ENCODE measurements at regions not wholly inside any gene's neighbourhood (a gene's known extent, or its start where the extent isn't known, plus 50 kb on each side); places are given as distances from the start of the nearest gene placed in this dataset.
"Not testable (repeated sequence)": the region's sequence is repeated elsewhere in the genome, so short reads cannot be mapped to it uniquely, and the experiment has no call there.

DNA sequence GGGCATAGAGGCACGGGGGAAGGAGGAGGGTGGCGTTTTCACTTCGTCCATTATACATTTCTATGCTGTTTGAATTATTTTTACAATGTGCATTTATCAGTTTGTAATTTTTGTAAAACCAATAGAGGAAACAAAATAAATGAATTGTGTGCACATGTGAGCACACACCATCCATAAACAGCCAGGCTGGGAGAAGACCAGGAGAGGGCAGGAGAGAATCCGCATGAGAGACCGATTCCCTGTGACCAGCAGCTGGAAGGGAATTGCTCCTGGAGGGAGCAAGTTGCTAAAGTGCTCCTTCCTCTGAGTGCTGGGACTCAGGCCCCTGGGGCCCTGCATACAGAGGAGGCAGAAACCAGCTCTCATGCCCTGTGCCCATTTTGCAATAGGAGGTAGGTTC is 126.0 kb downstream of the ABCC12 start:
- TF ChIP-seq, protein P1, sequence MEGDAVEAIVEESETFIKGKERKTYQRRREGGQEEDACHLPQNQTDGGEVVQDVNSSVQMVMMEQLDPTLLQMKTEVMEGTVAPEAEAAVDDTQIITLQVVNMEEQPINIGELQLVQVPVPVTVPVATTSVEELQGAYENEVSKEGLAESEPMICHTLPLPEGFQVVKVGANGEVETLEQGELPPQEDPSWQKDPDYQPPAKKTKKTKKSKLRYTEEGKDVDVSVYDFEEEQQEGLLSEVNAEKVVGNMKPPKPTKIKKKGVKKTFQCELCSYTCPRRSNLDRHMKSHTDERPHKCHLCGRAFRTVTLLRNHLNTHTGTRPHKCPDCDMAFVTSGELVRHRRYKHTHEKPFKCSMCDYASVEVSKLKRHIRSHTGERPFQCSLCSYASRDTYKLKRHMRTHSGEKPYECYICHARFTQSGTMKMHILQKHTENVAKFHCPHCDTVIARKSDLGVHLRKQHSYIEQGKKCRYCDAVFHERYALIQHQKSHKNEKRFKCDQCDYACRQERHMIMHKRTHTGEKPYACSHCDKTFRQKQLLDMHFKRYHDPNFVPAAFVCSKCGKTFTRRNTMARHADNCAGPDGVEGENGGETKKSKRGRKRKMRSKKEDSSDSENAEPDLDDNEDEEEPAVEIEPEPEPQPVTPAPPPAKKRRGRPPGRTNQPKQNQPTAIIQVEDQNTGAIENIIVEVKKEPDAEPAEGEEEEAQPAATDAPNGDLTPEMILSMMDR (IDR thresholded peaks at IDR 0.05), result no peak
- TF ChIP-seq POLR2A (IDR thresholded peaks at IDR 0.05), result no peak
- WGBS, 2 donors, result 82 to 90% methylated on average over 5 of the region's 5 CpGs
- no peak overlapping the region for H3K4me3 ChIP-seq (ENCODE audit: low read depth, poor library complexity, severe bottlenecking)
- peak in 1 of 2 donors; percentile 28 for DNase-seq (ENCODE audit: low spot score in 2 of 2)
- intact Hi-C loops (cut with DNase I; ENCODE audit: low total_unique reads), result no loop called here

DNA sequence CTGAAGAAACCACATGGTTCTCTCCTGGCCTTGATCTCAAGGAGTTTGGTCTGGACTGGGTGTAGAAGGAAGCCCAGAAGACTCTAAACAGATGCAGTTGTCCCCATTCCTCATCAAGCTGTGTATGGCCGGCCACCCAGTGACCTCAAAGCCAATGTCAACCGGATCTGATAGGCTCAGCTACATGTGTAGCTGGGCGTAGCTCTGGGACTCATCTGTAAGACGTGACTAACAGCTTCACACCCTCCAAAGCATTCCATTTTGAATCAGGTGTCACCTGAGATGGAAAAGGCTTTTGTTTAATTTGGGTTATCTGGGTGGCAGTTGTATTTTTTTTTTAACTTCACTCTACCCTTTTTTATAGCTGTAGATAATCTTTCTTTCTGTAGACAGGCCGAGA is 130.4 kb downstream of the ABCC12 start:
- DNase-seq (ENCODE audit: low spot score in 2 of 2), result peak in 1 of 2 donors; percentile 2
- TF ChIP-seq POLR2A (IDR thresholded peaks at IDR 0.05), result no peak
- TF ChIP-seq, protein P1 (IDR thresholded peaks at IDR 0.05), result no peak
- WGBS, 2 donors, result 83 to 88% methylated on average over 5 of the region's 5 CpGs
- intact Hi-C loops (cut with DNase I; ENCODE audit: low total_unique reads), result no loop called here
- no peak overlapping the region for H3K4me3 ChIP-seq (ENCODE audit: low read depth, poor library complexity, severe bottlenecking)

DNA sequence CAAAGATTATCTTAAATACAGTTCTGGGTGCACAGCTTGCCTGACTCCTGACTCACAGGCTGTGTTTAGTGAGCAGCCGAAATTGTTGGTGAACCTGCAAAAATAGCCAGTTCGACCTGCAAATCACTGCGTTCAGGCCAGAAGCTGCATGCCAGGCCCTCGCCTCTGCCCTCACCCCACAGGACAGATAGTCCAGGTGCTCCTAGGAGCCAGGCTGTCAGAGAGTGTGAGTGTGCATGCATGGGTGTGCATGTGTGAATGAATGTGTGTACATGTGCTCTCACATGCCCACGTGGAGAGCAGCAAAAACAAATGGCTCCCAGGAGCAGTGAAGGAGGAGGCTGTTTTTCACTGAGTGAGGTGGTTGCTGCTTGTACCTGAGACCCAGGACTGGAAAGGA is 131.8 kb downstream of the ABCC12 start:
- no peak overlapping the region for H3K4me3 ChIP-seq (ENCODE audit: low read depth, poor library complexity, severe bottlenecking)
- peak in 1 of 2 donors; percentile 40 for DNase-seq (ENCODE audit: low spot score in 2 of 2)
- 65 to 72% methylated on average over 5 of the region's 5 CpGs for WGBS, 2 donors
- intact Hi-C loops (cut with DNase I; ENCODE audit: low total_unique reads), result no loop called here
- TF ChIP-seq, protein P1 (IDR thresholded peaks at IDR 0.05), result no peak
- TF ChIP-seq POLR2A (IDR thresholded peaks at IDR 0.05), result no peak

DNA sequence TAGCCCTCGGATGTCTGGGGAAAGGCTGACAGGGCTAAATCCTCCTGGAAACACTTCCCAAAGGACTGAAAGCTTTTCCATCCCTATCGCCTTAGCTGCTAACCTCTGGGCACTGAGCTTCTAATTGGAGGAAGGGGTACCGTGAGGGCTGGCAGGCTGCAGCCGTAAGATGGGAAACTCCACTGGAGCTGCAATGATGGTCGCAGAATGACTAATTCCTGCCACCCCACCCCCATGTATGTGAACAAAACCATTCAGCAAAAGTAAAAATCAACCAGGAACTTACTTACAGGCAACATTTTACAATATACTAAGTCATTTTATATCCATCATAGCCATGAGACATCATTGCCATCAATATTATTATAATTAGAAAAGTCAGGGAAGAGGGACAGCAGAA is 133.3 kb downstream of the ABCC12 start:
- WGBS, 2 donors, result 83 to 86% methylated on average over 5 of the region's 5 CpGs
- DNase-seq (ENCODE audit: low spot score in 2 of 2), result no peak
- TF ChIP-seq POLR2A (IDR thresholded peaks at IDR 0.05), result no peak
- TF ChIP-seq, protein P1 (IDR thresholded peaks at IDR 0.05), result no peak
- H3K4me3 ChIP-seq (ENCODE audit: low read depth, poor library complexity, severe bottlenecking), result no peak overlapping the region
- intact Hi-C loops (cut with DNase I; ENCODE audit: low total_unique reads), result no loop called here

DNA sequence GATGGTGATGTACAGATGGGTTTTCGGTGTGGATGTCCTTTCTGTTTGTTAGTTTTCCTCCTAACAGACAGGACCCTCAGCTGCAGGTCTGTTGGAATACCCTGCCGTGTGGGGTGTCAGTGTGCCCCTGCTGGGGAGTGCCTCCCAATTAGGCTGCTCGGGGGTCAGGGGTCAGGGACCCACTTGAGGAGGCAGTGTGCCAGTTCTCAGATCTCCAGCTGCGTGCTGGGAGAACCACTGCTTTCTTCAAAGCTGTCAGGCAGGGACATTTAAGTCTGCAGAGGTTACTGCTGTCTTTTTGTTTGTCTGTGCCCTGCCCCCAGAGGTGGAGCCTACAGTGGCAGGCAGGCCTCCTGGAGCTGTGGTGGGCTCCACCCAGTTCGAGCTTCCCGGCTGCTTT is 135.2 kb downstream of the ABCC12 start:
- DNase-seq (ENCODE audit: low spot score in 2 of 2); intact Hi-C loops (cut with DNase I; ENCODE audit: low total_unique reads); H3K4me3 ChIP-seq (ENCODE audit: low read depth, poor library complexity, severe bottlenecking): not testable (repeated sequence)
- WGBS, 2 donors, result 65 to 75% methylated on average over 3 to 4 of the region's 6 CpGs

DNA sequence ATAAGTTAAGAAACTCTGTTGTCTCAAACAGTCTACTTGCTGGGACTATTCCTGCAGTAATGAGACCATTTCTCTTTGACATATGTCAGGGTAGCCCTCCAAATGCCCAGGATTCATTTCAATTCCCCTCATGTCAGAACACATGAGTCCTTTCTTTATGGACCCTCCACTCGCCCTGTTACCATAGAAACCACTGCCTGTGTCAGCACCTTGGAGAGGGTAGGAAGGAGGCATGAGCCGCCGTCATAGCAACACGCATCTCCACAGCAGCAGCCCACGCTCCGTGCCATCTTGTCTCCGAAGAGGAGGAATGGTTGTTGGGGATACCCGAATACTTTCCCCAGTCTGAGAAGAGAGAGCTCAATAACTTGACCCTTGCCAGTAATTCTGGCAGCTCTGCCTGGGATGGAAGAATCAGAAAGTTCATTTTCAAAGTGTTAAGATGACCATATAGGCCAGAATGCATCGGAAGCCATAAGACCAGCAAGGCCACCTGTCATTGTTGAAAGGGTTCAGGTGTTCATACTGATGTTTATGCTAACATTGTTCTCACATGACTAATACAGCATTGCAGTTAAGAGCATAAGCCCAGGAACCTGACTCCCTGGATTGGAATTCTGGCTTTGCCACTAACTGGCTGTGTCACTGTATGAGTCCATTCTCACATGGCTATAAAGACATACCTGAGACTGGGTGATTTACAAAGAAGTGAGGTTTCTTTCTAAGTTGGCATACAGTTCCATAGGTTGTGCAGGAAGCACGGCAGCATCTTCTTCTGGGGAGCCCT is 141.3 kb downstream of the ABCC12 start:
- H3K4me3 ChIP-seq (ENCODE audit: low read depth, poor library complexity, severe bottlenecking), result no peak overlapping the region
- 86 to 87% methylated on average over 10 of the region's 10 CpGs for WGBS, 2 donors
- intact Hi-C loops (cut with DNase I; ENCODE audit: low total_unique reads), result no loop called here
- no peak for DNase-seq (ENCODE audit: low spot score in 2 of 2)
- no peak for TF ChIP-seq POLR2A (IDR thresholded peaks at IDR 0.05)
- TF ChIP-seq, protein P1 (IDR thresholded peaks at IDR 0.05), result no peak
